Stimulated activated CD4-positive, alpha-beta T cell treated with anti-CD3 and anti-CD28 coated beads, Interleukin-2, amount 100 ng/mL, for 24 hours (primary cell): ENCODE measurements at regions not wholly inside any gene's neighbourhood (a gene's known extent, or its start where the extent isn't known, plus 50 kb on each side); places are given as distances from the start of the nearest gene placed in this dataset.
"Not testable (repeated sequence)": the region's sequence is repeated elsewhere in the genome, so short reads cannot be mapped to it uniquely, and the experiment has no call there.

Experiments used
- DNase-seq, 2 donors: peaks; one replicate each; pipeline ENCODE4 v3.0.0-alpha.2; 2020

DNA sequence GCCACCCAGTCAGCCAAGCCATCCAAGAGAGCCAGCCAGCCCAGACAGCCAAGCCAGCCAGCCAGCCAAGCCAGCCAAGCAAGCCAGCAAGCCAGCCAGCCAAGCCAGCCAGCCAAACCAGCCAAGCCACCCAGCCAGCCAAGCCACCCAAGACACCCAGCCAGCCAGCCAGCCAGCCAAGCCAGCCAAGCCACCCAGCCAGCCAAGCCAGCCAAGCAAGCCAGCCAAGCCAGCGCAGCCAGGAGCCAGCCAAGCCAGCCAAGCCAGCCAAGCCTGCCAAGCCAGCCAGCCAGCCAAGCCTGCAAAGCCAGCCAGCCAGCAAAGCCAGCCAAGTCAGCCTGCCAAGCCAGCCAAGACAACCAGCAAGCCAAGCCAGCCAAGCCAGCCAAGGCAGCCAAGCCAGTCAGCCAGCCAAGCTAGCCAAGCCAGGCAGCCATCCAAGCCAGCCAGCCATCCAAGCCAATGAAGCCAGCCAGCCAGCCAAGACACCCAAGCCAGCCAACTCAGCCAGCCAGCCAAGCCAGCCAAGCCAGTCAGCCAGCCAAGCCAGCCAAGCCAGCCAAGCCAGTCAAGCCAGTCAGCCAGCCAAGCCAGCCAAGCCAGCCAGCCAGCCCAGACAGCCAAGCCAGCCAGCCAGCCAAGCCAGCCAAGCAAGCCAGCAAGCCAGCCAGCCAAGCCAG lies 332.2 kb upstream of the PLGLB2 start:
- DNase-seq: peak in 1 of 2 donors; percentile 24

- peak in 1 of 2 donors; percentile 18 for DNase-seq
Measured at GRCh38 chr2:87416266-87416592, 331.7 kb upstream of the PLGLB2 start.

- DNase-seq: peak in 1 of 2 donors; percentile 17
Measured at GRCh38 chr2:87417147-87417546, 330.7 kb upstream of the PLGLB2 start.

DNA sequence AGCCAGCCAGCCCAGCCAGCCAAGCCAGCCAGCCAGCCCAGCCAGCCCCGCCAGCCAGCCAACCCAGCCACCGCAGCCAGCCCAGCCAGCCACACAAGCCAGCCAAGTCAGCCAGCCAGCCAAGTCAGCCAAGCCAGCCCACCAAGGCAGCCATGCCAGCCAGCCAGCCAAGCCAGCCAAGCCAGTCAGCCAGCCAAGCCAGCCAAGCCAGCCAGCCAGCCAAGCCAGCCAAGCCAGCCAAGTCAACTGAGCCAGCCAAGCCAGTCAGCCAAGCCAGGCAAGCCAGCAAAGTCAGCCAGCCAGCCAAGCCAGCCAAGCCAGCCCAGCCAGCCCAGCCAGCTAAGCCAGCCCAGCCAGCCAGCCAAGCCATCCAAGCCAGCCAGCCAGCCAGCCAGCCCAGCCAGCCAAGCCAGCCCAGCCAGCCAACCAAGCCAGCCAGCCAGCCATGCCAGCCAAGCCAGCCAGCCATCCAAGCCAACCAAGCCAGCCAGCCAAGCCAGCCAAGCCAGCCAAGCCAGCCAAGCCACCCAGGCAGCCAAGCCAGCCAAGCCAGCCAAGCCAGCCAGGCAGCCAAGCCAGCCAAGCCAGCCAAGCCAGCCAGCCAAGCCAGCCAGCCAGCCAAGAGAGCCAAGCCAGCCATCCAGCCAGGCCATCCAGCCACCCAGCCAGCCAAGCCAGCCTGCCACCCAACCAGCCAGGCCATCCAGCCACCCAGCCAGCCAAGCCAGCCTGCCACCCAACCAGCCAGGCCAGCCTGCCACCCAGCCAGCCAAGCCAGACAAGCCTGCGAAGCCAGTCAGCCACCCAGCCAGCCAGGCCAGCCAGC lies 329.9 kb upstream of the PLGLB2 start:
- peak in 1 of 2 donors; percentile 16 for DNase-seq

DNA sequence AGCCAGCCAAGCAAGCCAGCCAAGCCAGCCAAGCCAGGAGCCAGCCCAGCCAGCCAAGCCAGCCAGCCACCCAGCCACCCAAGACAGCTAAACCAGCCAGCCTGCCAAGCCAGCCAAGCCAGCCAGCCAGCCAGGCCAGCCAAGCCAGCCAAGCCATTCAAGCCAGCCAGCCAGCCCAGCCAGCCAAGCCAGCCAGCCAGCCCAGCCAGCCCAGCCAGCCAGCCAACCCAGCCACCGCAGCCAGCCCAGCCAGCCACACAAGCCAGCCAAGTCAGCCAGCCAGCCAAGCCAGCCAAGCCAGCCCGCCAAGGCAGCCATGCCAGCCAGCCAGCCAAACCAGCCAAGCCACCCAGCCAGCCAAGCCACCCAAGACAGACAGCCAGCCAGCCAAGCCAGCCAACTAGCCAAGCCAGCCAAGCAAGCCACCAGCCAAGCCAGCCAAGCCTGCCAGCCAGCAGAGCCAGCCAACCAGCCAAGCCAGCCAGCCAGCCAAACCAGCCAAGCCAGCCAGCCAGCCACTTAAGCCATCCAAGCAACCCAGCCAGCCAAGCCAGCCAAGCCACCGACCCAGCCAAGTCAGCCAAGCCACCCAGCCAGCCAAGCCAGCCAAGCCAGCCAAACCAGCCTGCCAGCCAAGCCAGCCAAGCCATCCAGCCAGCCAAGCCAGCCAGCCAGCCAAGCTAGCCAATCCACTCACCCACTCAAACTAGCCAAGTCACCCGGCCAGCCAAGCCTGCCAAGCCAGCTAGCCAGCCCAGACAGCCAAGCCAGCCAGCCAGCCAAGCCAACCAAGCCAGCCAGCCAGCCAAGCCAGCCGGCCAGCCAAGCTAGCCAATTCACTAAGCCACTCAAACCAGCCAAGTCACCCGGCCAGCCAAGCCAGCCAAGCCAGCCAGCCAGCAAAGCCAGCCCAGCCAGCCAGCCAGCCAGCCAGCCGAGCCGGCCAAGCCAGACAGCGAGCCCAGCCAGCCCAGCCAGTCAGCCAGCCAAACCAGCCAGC lies 328.8 kb upstream of the PLGLB2 start:
- DNase-seq: peak in 1 of 2 donors; percentile 28

- peak in 1 of 2 donors; percentile 9 for DNase-seq
Measured at GRCh38 chr2:87419980-87420379, 327.9 kb upstream of the PLGLB2 start.

DNA sequence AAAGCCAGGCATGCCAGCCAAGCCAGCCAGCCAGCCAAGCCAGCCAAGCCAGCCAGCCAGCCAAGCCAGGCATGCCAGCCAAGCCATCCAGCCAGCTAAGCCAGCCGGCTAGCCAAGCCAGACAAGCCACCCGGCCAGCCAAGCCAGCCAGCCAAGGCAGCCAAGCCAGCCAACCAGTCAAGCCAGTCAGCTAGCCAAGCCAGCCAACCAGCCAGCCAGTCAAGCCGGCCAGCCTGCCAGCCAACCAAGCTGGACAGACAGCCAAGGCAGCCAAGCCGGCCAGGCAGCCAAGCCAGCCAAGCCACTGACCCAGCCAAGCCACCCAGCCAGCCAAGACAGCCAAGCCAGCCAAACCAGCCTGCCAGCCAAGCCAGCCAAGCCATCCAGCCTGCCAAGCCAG lies 326.9 kb upstream of the PLGLB2 start:
- DNase-seq: peak in 1 of 2 donors; percentile 3

- not testable (repeated sequence) for DNase-seq
Measured at GRCh38 chr2:87423796-87424762, 323.8 kb upstream of the PLGLB2 start.

GRCh38 chr2:87424763-87425154 lies 323.1 kb upstream of the PLGLB2 start:
- DNase-seq: not testable (repeated sequence)

GRCh38 chr2:87425191-87425590 lies 322.7 kb upstream of the PLGLB2 start:
- DNase-seq: not testable (repeated sequence)

DNA sequence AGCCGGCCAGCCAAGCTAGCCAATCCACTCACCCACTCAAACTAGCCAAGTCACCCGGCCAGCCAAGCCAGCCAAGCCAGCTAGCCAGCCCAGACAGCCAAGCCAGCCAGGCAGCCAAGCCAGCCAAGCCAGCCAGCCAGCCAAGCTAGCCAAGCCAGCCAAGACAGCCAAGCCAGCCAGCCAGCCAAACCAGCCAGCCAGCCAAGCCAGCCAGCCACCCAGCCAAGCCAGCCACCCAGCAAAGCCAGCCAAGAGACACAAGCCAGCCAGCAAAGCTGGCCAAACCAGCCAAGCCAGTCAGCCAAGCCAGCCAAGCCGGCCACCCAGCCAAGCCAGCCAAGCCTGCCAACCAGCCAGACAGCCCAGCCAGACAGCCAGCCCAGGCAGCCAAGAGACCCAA lies 322.2 kb upstream of the PLGLB2 start:
- not testable (repeated sequence) for DNase-seq

DNA sequence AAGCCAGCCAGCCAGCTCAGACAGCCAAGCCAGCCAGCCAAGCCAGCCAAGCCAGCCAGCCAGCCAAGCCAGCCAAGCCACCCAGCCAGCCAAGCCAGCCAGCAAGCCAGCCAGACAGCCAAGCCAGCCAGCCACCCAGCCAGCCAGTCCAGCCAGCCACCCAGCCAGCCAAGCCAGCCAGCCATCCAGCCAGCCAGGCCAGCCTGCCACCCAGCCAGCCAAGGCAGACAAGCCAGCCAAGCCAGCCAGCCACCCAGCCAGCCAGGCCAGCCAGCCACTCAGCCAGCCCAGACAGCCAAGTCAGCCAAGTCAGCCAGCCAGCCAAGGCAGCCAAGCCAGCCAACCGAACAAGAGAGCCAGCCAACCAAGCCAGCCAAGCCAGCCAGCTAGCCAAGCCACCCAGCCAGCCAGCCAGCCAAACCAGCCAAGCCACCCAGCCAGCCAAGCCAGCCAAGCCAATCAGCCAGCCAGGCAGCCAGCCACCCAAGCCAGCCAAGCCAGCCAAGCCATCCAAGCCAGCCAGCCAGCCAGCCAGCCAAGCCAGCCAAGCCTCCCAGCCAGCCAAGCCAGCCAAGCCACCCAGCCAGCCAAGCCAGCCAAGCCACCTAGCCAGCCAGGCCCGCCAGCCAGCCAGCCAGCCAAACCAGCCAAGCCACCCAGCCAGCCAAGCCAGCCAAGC lies 319.3 kb upstream of the PLGLB2 start:
- DNase-seq: not testable (repeated sequence)

DNA sequence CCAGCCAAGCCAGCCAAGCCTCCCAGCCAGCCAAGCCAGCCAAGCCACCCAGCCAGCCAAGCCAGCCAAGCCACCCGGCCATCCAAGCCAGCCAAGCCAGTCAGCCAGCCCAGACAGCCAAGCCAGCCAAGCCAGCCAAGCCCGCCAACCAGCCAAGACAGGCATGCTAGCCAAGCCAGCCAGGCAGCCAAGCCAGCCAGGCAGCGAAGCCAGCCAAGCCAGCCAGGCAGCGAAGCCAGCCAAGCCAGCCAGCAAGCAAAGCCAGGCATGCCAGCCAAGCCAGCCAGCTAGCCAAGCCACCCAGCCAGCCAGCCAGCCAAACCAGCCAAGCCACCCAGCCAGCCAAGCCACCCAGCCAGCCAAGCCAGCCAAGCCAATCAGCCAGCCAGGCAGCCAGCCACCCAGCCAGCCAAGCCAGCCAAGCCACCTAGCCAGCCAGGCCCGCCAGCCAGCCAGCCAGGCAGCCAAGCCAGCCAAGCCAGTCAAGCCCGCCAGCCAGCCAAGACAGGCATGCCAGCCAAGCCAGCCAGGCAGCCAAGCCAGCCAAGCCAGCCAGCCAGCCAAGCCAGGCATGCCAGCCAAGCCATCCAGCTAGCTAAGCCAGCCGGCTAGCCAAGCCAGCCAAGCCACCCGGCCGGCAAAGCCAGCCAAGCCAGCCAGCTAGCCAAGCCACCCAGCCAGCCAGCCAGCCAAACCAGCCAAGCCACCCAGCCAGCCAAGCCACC lies 318.5 kb upstream of the PLGLB2 start:
- not testable (repeated sequence) for DNase-seq

DNA sequence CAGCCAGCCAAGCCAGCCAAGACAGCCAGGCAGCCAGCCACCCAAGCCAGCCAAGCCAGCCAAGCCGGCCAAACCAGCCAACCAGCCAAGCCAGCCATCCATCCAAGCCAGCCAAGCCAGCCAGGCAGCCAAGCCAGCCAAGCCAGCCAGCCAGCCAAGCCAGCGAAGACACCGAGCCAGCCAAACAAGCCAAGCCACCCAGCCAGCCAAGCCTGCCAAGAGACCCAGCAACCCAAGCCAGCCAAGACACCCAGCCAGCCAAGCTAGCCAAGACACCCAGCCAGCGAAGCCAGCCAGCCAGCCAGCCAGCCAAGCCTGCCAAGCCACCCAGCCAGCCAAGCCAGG lies 318.0 kb upstream of the PLGLB2 start:
- DNase-seq: not testable (repeated sequence)

- DNase-seq: not testable (repeated sequence)
Measured at GRCh38 chr2:87431051-87431450, 316.8 kb upstream of the PLGLB2 start.

DNA sequence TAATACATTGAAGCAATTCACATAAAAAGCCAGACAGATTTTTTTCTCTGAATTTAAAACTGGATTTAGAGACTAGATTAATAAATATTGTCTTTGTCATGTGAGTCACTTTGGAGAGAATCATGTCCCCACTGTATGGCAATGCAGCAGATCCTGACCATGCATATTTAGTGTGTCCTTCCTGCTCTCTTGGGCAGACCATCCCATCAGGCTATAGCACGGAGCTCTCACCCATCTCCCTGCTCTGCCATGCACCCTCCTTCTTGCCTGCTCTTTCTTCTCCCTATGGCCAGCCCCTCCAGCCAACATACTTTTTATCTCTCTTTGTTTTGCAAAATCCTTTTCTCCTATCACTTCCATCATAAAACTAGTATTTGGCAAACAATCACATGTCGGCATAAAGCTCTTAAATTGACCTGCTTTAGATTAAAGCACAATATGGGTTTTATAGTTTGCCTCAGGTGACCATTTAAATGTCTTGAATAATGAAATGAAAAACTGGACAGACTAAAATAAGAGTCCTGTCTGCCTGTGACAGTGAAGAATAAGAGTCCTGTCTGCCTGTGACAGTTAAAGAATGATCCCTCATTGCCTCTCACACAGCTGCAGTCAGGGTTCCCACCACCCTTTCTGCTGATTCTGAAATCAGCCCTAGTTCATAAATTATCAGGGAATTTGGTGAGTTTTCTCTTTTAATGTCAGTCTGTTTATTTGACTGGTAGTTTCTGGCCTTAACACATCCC lies 315.0 kb upstream of the PLGLB2 start:
- not testable (repeated sequence) for DNase-seq

DNA sequence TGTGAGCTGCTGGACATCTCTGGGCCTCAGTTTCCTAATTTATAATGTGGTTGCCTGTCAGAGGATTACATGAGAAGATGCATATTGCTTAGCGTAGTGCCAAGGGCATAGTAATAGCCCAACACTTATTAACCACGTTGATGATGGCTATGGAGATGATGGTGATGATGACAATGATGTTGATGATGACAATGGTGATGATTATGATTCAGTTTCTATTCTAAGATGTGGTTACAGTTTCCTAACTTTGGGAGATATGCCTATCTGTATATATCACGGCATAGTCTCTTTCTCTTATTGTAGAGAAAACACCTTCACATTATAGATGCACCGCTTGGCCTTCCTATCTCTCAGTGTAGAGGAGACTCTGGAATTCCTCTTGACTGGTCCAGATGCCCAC lies 311.9 kb upstream of the PLGLB2 start:
- not testable (repeated sequence) for DNase-seq

GRCh38 chr2:87437701-87438260 lies 310.1 kb upstream of the PLGLB2 start:
- not testable (repeated sequence) for DNase-seq

- not testable (repeated sequence) for DNase-seq
Measured at GRCh38 chr2:87438780-87439454, 309.0 kb upstream of the PLGLB2 start.
